Activated CD4-positive, alpha-beta T cell treated with anti-CD3 and anti-CD28 coated beads, Interleukin-2, amount 10 ng/mL, durations not matched to agents 24 days and 14 days (primary cell): ENCODE measurements at regions not wholly inside any gene's neighbourhood (a gene's known extent, or its start where the extent isn't known, plus 50 kb on each side); places are given as distances from the start of the nearest gene placed in this dataset.

Experiments used
- DNase-seq: peaks from one replicate; pipeline ENCODE4 v3.0.0; 2022
- H3K27ac Mint-ChIP-seq: one replicate; pipeline ENCODE4 v1.8.0; 2022; ENCODE audit warnings: mild to moderate bottlenecking, mixed read lengths
- H3K27me3 Mint-ChIP-seq: one replicate; pipeline ENCODE4 v1.8.0; 2022; ENCODE audit warnings: mixed read lengths
- H3K36me3 Mint-ChIP-seq: one replicate; pipeline ENCODE4 v1.8.0; 2022; ENCODE audit warnings: low read depth, mild to moderate bottlenecking, mixed read lengths
- H3K4me1 Mint-ChIP-seq: one replicate; pipeline ENCODE4 v1.8.0; 2021; ENCODE audit warnings: mixed read lengths
- H3K4me3 Mint-ChIP-seq: one replicate; pipeline ENCODE4 v1.8.0; 2022; ENCODE audit warnings: mild to moderate bottlenecking, moderate library complexity, mixed read lengths
- H3K9me3 Mint-ChIP-seq: one replicate; pipeline ENCODE4 v1.8.0; 2021; ENCODE audit warnings: mixed read lengths
- intact Hi-C: fragments of 100-400 bp; cut with micrococcal nuclease; formaldehyde crosslinking; loops from one replicate; pipeline ENCODE4 v1.15.1; 2023

DNA sequence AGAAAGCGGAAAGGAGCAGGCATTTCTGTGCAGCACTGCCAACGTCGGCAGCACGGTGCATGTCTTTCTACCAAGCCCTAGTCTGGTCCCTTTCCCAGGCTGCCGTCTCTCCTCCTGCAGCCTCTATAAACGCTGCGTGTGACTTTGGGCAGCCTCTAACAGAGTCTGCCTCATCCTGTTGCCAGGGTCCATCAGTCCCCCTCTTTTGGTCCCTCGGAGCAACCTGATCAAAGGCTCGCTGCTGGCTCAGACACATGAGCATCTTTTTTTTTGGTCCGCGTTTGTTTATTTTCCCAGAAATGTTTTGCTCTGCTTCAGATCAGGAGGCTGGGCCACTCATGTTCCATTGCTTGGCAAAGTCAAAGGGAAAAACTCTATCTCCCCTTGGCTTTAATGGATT, 166.8 kb upstream of the CST7 start:
- no peaks in the 10 kb centered on the region for H3K9me3 Mint-ChIP-seq
- no peak overlapping the region for H3K27ac Mint-ChIP-seq
- H3K27me3 Mint-ChIP-seq = peaks cover 11% of the 10 kb centered on the region
- no peaks in the 10 kb centered on the region for H3K36me3 Mint-ChIP-seq
- intact Hi-C loops = loop anchor here (10.0 kb wide), 1 partner anchor 282 kb away; no protein-coding TSS in a partner anchor
- no peak for DNase-seq
- H3K4me3 Mint-ChIP-seq = no peak overlapping the region
- peaks cover 10% of the 10 kb centered on the region for H3K4me1 Mint-ChIP-seq

DNA sequence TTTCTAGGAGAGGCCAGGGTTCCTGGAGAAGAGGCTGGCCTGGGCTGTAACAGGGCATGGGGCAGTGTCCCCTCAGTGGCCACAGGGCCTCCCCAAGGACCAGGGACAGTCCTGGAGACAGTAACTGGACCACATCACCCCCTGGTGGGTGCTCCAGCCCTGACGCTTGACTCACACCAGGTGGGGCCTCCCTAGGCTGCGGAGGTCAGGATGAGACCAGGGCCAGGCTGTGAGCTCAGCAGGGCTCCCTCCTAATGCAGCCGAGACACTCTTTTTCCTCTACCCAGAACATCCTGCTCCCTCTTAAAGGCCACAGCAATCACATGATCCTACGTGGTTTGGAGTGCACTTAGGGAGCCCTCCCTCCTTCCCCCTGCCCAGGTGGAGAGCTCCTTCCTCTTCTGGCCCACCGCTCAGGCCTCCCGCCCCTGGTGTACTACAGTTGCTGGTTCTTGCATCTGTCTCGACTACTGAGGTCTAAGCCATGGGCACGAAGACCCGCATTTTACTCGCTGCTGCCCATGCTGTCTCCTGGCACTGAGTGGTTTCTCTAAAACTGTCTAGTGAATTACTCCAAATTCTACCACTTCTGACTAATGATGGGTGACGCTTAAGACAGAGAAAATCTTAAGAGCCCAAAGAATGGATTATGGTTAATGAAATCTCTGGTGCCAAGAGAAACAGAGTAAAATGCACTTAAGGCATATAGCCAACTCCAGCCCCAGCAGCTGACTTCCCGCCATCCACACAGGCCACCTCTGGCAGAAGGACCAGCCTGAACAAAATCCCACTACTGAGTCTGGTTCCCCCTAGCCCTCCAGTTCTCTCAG, 166.1 kb upstream of the CST7 start:
- H3K4me1 Mint-ChIP-seq = peaks cover 10% of the 10 kb centered on the region
- no peak for DNase-seq
- H3K9me3 Mint-ChIP-seq = no peaks in the 10 kb centered on the region
- no peaks in the 10 kb centered on the region for H3K36me3 Mint-ChIP-seq
- no peak overlapping the region for H3K4me3 Mint-ChIP-seq
- intact Hi-C loops = loop anchor here (10.0 kb wide), 1 partner anchor 282 kb away; no protein-coding TSS in a partner anchor
- H3K27me3 Mint-ChIP-seq = peaks cover 6% of the 10 kb centered on the region
- no peak overlapping the region for H3K27ac Mint-ChIP-seq

DNA sequence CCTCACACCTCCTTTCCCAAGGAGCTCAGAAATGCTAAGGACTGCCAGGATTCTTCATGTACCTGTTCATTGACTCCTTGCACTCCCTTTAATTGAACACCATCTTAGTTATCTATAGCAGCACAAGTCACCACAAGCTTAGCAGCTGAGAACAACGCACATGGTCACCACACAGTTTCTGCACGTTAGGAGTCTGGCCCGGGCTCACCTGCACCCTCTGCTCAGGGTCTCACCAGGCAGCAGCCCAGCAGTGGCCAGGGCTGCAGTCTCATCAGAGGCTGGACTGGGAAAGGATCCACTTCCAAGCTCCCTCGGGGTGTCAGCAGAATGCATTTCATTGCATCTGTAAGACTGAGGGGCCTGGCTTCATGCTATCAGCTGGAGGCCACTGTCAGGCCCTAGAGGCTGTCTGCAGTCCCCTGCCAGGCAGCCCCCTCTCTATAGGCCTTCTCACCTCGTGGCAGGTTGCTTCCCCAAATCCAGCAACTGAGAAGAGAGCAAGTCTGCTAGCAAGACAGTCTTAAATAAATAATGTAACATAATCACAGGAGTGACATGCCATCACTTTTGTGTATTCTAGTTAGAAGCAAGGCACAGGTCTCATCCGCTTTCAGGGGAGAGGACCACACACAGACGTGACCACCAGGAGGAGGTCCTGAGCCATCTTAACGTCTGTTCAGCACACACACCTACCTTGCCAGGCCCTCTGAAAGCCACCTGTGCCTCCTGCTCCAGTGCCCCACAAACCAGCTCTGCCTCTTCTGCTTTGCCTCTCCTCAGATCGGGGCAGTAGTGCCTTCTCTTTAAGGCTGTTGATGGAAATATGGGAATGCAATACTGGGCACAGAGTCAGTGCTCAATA, 165.2 kb upstream of the CST7 start:
- Mint-ChIP-seq H3K4me1 (peaks cover 10% of the 10 kb centered on the region), H3K36me3 (no peaks in the 10 kb centered on the region), H3K27ac (no peak overlapping the region), H3K4me3 (no peak overlapping the region), H3K9me3 (no peaks in the 10 kb centered on the region), H3K27me3 (peaks cover 4% of the 10 kb centered on the region)
- intact Hi-C loops = loop anchor here (10.0 kb wide), 1 partner anchor 281 kb away; no protein-coding TSS in a partner anchor
- DNase-seq = no peak

DNA sequence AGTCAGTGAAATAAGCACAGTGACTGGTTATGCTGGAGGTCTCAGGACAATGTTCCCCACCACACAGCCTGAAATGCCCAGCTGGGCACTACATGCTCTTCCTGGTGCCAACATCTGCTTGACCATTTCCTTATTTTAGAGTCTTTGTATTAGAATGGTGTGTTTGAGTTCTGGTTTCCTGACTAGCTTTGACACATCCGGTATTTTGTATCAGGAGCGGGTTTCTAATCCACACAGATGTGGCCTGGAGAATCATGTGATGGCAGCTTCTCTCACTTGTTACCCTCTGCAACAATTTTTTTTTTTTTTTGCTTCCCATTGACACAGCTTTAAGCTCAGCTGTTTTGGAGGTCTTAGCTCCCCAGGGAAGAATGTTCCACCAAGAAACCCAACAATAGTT, 164.5 kb upstream of the CST7 start:
- Mint-ChIP-seq H3K27me3 (peaks cover 4% of the 10 kb centered on the region), H3K4me1 (peaks cover 10% of the 10 kb centered on the region), H3K27ac (no peak overlapping the region), H3K9me3 (no peaks in the 10 kb centered on the region), H3K36me3 (no peaks in the 10 kb centered on the region), H3K4me3 (no peak overlapping the region)
- DNase-seq = no peak
- intact Hi-C loops = loop anchor here (10.0 kb wide), 1 partner anchor 280 kb away; no protein-coding TSS in a partner anchor

DNA sequence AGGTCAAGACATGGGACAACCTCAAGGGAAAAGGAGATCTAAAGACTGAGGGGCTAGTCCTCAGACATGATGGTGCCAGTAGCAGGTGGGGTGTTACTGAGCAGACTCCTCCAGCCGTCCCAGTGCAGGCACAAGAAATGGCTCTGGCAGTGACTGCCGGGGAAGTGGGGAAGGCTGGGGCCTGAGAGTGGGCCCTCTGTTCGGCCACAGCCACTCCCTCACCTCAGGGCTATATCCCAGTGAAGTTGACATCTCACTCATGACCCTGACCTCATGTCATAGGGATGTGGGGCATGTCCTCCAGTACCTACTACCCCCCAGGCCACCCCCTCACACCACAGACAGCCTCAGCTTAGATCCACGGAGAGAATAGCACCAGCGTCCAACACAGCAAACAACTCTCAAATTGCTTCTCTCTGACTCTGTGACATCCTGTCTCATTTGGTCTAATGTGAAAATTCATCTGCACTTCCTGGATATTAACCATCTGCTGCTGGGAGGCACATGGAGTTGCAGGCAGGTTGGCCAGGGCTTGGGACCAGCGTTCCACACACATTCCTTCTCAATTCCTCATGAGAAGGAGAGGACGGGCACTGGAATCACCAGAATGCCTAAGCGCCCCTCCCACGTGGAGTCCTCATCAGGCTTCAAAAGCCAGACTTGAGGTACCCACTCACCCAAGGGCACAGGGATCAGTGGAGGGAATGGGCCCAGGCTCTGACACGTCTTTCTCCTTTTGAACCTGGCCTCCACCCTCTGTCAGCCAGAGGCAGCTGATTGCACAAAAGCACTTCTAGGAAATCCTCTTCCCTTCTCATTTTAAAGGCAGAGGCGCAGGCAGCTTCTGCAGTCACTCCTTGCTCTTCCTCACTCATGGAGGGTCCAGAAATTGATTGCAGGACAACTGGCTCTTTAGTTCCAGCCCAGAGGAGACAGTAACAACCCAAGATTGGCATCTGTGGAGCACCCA, 163.6 kb upstream of the CST7 start:
- Mint-ChIP-seq H3K36me3 (no peaks in the 10 kb centered on the region), H3K27ac (no peak overlapping the region), H3K4me3 (no peak overlapping the region), H3K4me1 (peaks cover 10% of the 10 kb centered on the region), H3K9me3 (no peaks in the 10 kb centered on the region), H3K27me3 (peaks cover 1% of the 10 kb centered on the region)
- DNase-seq = no peak
- intact Hi-C loops = loop anchor here (10.0 kb wide), 1 partner anchor 279 kb away; no protein-coding TSS in a partner anchor

DNA sequence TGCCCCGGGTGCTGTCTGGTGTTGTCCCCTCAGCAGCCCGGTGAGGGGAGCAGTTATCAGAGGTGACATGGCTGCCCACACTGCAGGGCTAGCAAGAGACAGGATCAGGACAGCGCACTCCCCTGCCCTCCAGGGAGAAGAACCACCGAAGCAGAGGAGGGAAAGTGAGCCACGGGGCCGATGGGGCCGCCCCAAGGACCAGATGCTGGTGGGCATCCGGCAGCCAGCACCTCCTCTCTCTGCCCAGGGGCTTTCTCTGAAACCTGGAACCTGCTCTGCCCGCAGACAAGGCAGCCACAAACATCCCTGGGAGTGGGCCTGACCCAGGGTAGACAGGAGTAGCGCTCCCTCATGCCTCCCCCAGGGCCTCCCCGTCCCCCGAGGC, 163.0 kb upstream of the CST7 start:
- Mint-ChIP-seq H3K36me3 (no peaks in the 10 kb centered on the region), H3K27me3 (no peaks in the 10 kb centered on the region), H3K9me3 (no peaks in the 10 kb centered on the region), H3K4me1 (peaks cover 10% of the 10 kb centered on the region), H3K4me3 (no peak overlapping the region), H3K27ac (no peak overlapping the region)
- no peak for DNase-seq
- intact Hi-C loops = loop anchor here (10.0 kb wide), 1 partner anchor 279 kb away; no protein-coding TSS in a partner anchor

DNA sequence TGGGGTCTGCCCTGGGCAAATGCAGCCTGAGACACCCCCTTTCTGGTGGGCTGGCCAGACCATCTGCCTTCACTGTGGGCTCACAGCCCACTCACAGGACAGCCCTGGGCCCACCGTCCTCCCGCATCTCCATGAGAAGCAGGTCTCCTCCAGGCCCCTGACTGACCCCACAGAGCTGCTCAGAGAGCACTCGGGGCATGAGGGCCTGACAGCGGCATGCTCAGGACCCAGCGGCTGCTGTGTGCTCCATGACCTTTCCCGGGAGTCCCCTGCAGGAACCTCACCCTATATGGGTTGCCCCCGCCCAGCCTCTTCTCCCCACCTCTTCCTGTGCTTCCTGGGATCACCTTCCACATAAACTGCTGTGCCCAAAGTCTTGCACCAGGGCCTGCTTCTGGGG, 162.4 kb upstream of the CST7 start:
- Mint-ChIP-seq H3K27me3 (no peaks in the 10 kb centered on the region), H3K4me1 (peaks cover 10% of the 10 kb centered on the region), H3K4me3 (no peak overlapping the region), H3K36me3 (no peaks in the 10 kb centered on the region), H3K27ac (no peak overlapping the region), H3K9me3 (no peaks in the 10 kb centered on the region)
- DNase-seq = no peak
- intact Hi-C loops = loop anchor here (10.0 kb wide), 1 partner anchor 278 kb away; no protein-coding TSS in a partner anchor

DNA sequence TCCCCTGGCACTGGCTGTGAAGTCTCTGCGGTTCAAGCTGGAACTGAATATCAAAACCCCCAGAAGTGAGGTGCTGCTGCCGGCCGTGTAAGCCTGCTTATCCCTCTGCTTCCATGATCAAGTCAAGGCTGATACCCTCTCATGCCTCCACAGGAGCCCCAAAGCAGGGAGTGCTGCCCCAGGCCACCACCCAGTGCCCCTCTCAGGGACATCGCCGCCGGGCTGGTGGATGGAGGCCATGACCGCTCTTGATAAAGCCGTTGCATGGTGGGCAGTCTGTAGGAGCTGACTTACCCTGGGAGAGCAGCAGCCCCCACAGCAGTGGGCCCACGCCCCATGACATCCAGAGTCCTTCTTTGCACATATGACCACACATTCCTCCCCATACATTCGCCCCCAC, 162.0 kb upstream of the CST7 start:
- Mint-ChIP-seq H3K4me1 (peaks cover 10% of the 10 kb centered on the region), H3K4me3 (no peak overlapping the region), H3K27ac (no peak overlapping the region), H3K9me3 (no peaks in the 10 kb centered on the region), H3K27me3 (no peaks in the 10 kb centered on the region), H3K36me3 (no peaks in the 10 kb centered on the region)
- intact Hi-C loops = loop anchor here (10.0 kb wide), 1 partner anchor 278 kb away; no protein-coding TSS in a partner anchor
- DNase-seq = no peak

DNA sequence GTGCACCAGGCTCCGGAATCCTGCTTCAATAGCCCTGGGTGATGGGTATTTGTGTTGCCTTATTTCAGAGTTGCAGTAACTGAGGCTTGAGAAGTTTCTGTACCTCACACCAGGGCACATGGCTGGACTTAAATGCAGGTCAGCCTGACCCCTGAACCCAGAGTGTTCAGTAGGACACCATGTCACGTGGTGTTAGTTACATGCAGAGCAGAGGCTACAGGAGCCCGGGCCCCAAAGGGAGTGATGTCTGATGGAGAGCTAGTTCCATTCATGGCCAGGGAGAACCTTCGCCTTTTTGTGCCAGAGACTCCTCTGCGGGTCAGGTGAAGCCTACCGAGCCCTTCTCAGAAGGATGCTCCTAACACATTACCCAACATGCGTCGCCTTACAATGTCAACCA, 161.4 kb upstream of the CST7 start:
- Mint-ChIP-seq H3K27me3 (no peaks in the 10 kb centered on the region), H3K4me1 (peaks cover 10% of the 10 kb centered on the region), H3K4me3 (no peak overlapping the region), H3K36me3 (no peaks in the 10 kb centered on the region), H3K27ac (no peak overlapping the region), H3K9me3 (no peaks in the 10 kb centered on the region)
- intact Hi-C loops = loop anchor here (10.0 kb wide), 1 partner anchor 277 kb away; no protein-coding TSS in a partner anchor
- DNase-seq = no peak

DNA sequence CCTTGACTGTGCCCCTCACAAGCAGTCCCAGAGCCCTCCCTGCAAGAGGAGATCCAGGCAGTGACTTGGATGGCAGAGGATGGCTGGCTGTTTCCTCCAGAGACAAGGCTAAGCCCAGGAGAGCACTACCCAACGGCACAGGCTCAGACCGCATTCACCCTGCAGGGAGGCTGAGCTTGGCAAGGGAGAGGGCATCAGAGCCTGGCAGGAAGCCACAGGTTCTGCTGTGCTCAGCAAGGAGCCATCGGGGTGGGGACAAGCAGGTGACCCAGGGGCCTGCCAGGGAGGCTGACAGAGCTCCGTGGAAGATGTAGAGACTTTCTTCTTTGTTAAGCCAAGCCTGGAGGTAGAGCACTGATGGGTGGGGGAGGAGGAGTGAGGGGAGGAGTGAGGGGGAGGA, 159.2 kb upstream of the CST7 start:
- Mint-ChIP-seq H3K4me3 (no peak overlapping the region), H3K36me3 (no peaks in the 10 kb centered on the region), H3K27ac (no peak overlapping the region), H3K27me3 (no peaks in the 10 kb centered on the region), H3K4me1 (peaks cover 7% of the 10 kb centered on the region), H3K9me3 (no peaks in the 10 kb centered on the region)
- intact Hi-C loops = loop anchor here (10.0 kb wide), 1 partner anchor 275 kb away; no protein-coding TSS in a partner anchor
- DNase-seq = no peak

DNA sequence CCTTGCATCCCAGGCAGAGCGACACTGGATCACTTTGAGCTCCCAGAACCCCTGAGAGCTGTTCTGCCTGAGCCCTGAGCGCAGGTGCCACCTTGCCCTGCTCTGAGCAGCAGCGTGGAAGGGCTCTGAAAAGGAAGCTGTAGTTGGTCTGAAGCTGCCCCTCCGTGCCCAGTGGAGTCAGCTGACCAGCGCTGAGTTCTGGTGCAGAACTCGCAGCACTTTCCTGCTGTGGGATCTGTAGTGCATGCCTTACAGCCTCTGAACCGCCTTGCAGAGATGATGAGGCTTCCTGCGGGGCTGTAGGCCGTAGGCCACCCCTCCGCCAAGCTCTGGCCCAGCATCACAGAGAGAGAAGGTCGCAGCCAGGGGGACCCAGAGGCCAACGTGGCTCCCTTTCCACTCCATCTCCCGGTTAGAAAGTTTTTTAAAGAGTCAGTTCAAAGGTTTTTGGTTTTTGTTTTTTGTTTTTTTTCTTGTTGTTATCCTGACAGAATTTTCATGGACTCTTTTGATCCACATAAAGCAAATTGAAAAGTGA, 158.3 kb upstream of the CST7 start:
- intact Hi-C loops = no loop called here
- DNase-seq = no peak
- no peaks in the 10 kb centered on the region for H3K9me3 Mint-ChIP-seq
- no peaks in the 10 kb centered on the region for H3K36me3 Mint-ChIP-seq
- no peak overlapping the region for H3K27ac Mint-ChIP-seq
- H3K4me3 Mint-ChIP-seq = no peak overlapping the region
- no peaks in the 10 kb centered on the region for H3K27me3 Mint-ChIP-seq
- peaks cover 5% of the 10 kb centered on the region for H3K4me1 Mint-ChIP-seq

DNA sequence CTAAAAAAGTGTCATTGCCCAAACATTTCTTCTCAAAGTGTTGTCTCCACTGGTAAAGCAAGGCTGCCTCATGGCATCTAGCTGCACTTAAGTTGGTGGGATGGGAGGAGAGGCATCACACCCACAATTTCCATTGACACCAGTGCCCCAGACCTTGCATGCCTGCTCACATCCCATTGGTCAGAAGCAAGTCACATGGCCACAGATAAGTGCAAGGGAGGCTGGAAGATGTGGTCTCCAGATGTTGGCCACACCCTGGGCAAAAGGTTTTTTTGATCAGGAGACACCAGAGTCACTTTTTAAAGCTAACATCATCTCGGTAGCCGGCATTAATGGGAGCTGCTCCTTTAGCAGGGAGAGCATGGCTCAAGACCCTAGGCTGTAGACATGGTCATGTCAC, 157.1 kb upstream of the CST7 start:
- peaks cover 6% of the 10 kb centered on the region for H3K4me1 Mint-ChIP-seq

More for the DNA sequence above, 157.1 kb upstream of the CST7 start:
- DNase-seq = no peak
- H3K36me3 Mint-ChIP-seq = no peaks in the 10 kb centered on the region
- intact Hi-C loops = no loop called here
- no peaks in the 10 kb centered on the region for H3K9me3 Mint-ChIP-seq
- H3K27me3 Mint-ChIP-seq = no peaks in the 10 kb centered on the region
- H3K27ac Mint-ChIP-seq = no peak overlapping the region
- no peak overlapping the region for H3K4me3 Mint-ChIP-seq
